ENCODE measurements at regions not wholly inside any gene's neighbourhood (a gene's known extent, or its start where the extent isn't known, plus 50 kb on each side); places are given as distances from the start of the nearest gene placed in this dataset.

DNA sequence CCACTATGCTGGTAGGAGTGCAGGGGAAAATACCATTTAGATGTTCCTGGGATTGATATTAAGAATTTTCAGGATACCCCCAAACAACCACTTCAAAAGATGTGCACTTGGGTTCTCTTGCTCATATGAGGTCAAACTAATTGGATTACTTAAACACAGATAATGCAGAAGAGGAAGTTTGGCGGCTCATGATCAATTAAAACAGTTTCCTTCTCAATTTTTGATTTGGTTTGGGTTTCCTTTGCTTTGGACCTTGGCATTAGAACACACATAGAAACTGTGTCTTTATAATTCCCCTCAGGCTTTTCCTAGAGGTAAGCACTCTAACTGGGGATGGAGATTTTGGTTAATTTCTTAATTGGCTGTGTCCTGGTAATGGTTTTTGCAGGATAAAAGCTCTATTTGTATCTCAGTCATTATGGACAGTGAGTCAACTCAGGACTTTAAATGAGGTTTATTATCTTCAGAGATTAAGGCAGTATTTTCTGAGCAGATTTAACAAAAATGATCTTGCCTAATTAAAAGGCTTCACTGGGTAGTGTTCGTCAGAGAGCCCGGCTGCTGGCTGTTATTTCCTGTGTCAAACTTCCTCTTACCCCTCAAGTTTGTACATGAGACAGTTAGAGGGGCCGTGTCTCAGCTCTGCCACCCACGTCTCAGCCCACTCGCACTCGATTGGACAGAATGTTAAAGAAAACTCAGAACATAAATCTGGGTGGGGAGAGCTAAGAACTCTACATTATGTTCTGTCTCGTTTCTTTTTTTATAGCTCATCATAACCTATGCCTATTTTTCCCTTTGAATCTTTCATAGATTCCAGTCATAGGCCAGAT is 50.3 kb upstream of the PREP start (continued):
- TF ChIP-seq, protein P1, sequence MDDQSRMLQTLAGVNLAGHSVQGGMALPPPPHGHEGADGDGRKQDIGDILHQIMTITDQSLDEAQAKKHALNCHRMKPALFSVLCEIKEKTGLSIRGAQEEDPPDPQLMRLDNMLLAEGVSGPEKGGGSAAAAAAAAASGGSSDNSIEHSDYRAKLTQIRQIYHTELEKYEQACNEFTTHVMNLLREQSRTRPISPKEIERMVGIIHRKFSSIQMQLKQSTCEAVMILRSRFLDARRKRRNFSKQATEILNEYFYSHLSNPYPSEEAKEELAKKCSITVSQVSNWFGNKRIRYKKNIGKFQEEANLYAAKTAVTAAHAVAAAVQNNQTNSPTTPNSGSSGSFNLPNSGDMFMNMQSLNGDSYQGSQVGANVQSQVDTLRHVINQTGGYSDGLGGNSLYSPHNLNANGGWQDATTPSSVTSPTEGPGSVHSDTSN (IDR thresholded peaks at IDR 0.05), result no peak
- TF ChIP-seq RFX5 (IDR thresholded peaks at IDR 0.05; ENCODE audit: low read length) (no peak), JUND (IDR thresholded peaks at IDR 0.05) (no peak), FOSL2 (IDR thresholded peaks at IDR 0.05; ENCODE audit: borderline replicate concordance, low read depth) (no peak), GABPA (IDR thresholded peaks at IDR 0.05; ENCODE audit: low read depth) (no peak), TAF1 (IDR thresholded peaks at IDR 0.05; ENCODE audit: borderline replicate concordance, low read depth, low read length) (no peak), TCF12 (IDR thresholded peaks at IDR 0.05) (no peak), NFIC (IDR thresholded peaks at IDR 0.05; ENCODE audit: borderline replicate concordance) (no peak)
- TF ChIP-seq, protein P2, sequence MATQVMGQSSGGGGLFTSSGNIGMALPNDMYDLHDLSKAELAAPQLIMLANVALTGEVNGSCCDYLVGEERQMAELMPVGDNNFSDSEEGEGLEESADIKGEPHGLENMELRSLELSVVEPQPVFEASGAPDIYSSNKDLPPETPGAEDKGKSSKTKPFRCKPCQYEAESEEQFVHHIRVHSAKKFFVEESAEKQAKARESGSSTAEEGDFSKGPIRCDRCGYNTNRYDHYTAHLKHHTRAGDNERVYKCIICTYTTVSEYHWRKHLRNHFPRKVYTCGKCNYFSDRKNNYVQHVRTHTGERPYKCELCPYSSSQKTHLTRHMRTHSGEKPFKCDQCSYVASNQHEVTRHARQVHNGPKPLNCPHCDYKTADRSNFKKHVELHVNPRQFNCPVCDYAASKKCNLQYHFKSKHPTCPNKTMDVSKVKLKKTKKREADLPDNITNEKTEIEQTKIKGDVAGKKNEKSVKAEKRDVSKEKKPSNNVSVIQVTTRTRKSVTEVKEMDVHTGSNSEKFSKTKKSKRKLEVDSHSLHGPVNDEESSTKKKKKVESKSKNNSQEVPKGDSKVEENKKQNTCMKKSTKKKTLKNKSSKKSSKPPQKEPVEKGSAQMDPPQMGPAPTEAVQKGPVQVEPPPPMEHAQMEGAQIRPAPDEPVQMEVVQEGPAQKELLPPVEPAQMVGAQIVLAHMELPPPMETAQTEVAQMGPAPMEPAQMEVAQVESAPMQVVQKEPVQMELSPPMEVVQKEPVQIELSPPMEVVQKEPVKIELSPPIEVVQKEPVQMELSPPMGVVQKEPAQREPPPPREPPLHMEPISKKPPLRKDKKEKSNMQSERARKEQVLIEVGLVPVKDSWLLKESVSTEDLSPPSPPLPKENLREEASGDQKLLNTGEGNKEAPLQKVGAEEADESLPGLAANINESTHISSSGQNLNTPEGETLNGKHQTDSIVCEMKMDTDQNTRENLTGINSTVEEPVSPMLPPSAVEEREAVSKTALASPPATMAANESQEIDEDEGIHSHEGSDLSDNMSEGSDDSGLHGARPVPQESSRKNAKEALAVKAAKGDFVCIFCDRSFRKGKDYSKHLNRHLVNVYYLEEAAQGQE (IDR thresholded peaks at IDR 0.05; ENCODE audit: low read depth, low read length), result no peak
